SK-N-SH (cell line): ENCODE measurements at regions not wholly inside any gene's neighbourhood (a gene's known extent, or its start where the extent isn't known, plus 50 kb on each side); places are given as distances from the start of the nearest gene placed in this dataset.

ENCODE experiments used
- FOXM1 ChIP-seq: IDR thresholded peaks from 2 replicates; pipeline ENCODE4 v1.4.0; 2012; ENCODE audit warnings: low read depth, mild to moderate bottlenecking
- GABPA ChIP-seq: IDR thresholded peaks from 2 replicates; pipeline ENCODE4 v1.4.0; 2012; ENCODE audit warnings: low read depth, mild to moderate bottlenecking
- JUND ChIP-seq: IDR thresholded peaks from 2 replicates; pipeline ENCODE4 v1.4.0; 2012
- POLR2AphosphoS5 ChIP-seq: IDR thresholded peaks from 2 replicates; pipeline ENCODE4 v1.6.1; 2012; ENCODE audit warnings: low read depth, low read length
- SIN3A ChIP-seq: IDR thresholded peaks from 2 replicates; pipeline ENCODE4 v1.6.1; 2012; ENCODE audit warnings: low read depth, mild to moderate bottlenecking, low read length, moderate library complexity, borderline replicate concordance
- TAF1 ChIP-seq: IDR thresholded peaks from 2 replicates; pipeline ENCODE4 v1.6.1; 2012; ENCODE audit warnings: low read depth, mild to moderate bottlenecking, low read length, moderate library complexity, borderline replicate concordance
- USF2 ChIP-seq: fragments of 150-350 bp; IDR thresholded peaks from 2 replicates; pipeline ENCODE4 v1.6.1; 2017; ENCODE audit warnings: antibody characterized with exemption, low read length, low read depth, borderline replicate concordance
- YY1 ChIP-seq: IDR thresholded peaks from 2 replicates; pipeline ENCODE4 v1.4.0; 2012; ENCODE audit warnings: low read depth, mild to moderate bottlenecking
- TF ChIP-seq, protein P1 (sequence below): fragments of 200-600 bp; sonication (generic); IDR thresholded peaks from 2 replicates; pipeline ENCODE4 v1.6.1; 2017; ENCODE audit warnings: antibody characterized with exemption, mild to moderate bottlenecking, moderate library complexity

- TF ChIP-seq, protein P1, sequence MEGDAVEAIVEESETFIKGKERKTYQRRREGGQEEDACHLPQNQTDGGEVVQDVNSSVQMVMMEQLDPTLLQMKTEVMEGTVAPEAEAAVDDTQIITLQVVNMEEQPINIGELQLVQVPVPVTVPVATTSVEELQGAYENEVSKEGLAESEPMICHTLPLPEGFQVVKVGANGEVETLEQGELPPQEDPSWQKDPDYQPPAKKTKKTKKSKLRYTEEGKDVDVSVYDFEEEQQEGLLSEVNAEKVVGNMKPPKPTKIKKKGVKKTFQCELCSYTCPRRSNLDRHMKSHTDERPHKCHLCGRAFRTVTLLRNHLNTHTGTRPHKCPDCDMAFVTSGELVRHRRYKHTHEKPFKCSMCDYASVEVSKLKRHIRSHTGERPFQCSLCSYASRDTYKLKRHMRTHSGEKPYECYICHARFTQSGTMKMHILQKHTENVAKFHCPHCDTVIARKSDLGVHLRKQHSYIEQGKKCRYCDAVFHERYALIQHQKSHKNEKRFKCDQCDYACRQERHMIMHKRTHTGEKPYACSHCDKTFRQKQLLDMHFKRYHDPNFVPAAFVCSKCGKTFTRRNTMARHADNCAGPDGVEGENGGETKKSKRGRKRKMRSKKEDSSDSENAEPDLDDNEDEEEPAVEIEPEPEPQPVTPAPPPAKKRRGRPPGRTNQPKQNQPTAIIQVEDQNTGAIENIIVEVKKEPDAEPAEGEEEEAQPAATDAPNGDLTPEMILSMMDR, result no peak
- TF ChIP-seq SIN3A, result no peak
- no peak for TF ChIP-seq GABPA
- no peak for TF ChIP-seq POLR2AphosphoS5
- TF ChIP-seq FOXM1, result no peak
- TF ChIP-seq TAF1, result no peak
- TF ChIP-seq JUND, result no peak
- TF ChIP-seq USF2, result no peak
- TF ChIP-seq YY1, result no peak
These were observed 463.2 kb downstream of the KLF5 start for GRCh38 chr13:73521985-73522524.
